Right renal cortex interstitium (tissue), 3 donors: ENCODE measurements at regions not wholly inside any gene's neighbourhood (a gene's known extent, or its start where the extent isn't known, plus 50 kb on each side); places are given as distances from the start of the nearest gene placed in this dataset.

Experiments
- DNase-seq, 3 donors: peaks; one replicate each; pipeline ENCODE4 v3.0.0-alpha.2; 2013; ENCODE audit warnings: low read depth in 3 of 3, low spot score in 2 of 3

DNA sequence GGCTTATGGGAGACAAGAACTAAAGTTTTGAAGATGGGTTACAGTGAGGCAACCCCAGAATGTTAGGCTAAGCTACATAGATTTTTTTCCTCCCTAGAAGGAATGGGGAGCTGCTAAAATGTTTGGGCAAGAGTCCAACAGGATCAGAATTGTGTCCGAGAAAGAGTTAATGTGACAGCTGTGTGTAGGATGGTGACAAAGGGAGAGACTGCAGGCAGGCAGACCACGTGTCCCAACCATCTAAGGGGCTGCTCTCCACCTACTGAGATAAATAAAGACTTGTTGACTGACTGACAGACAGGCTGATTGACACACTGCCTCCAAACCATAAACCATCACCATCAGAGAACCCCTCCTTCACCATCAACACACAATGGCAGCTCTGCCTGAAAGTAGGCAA lies 133.7 kb upstream of the CTTNBP2NL start:
- no peak for DNase-seq

- no peak for DNase-seq
These were observed 133.0 kb upstream of the CTTNBP2NL start for GRCh38 chr1:112263042-112263441.

DNA sequence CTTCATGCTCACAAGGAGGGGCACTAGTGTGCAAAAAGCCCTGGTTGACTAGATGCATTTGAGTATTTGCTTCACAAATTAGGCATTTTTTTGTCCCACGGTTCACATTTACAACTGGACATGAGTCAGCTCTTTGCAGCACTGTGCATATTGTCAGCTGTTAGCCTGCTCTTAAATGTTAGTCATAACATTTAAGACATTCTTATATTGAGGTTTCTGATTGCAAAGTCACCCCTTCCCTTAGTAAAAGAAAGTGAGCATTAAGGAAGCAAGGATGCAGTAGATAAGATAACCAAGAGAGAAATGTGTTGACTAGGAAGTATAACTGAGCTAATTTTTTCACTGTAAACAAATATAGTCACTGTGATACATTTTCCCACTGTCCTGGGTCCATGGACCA lies 132.6 kb upstream of the CTTNBP2NL start:
- no peak for DNase-seq

- no peak for DNase-seq
These were observed 132.0 kb upstream of the CTTNBP2NL start for GRCh38 chr1:112264010-112264409.

DNA sequence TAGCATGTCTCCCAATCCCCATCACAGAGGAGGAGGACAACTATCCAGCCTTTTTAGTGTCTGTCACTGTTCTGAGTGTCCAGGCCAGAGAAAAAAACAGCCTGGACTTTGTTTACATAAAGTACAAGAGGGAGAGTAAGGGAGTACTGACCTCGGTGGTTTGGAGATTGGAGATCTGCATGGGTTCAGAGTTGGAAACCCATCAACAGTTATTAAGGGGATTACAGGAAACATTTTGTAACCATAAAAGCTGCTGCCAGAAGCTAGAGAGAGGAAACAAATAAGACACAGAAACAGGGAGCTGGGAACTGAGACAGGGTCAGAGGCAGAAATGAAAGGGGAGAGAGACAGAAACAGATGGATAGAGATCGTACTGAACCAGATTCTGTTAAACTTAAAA lies 131.5 kb upstream of the CTTNBP2NL start:
- DNase-seq, result peak in 2 of 3 donors; percentile 13 to 18

DNA sequence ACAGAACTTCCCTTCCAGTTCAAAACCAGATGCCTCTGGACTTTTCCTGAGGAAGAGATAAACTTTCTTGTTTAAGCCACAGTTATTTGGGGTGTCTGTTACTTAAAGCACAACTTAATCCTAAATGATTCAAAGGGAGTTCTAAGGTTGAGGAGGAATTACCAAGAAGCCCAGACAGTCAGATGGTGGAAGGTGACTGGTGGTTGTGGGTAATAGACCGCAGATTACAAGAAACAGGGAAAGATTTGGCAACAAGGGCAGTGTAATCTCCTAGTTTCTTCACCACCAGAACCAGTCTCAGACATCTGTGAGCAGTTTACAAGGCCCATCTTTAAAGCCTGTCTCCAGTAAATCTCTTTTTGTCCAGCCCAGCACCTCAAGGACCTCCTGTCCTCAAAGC lies 130.1 kb upstream of the CTTNBP2NL start:
- DNase-seq, result no peak

DNA sequence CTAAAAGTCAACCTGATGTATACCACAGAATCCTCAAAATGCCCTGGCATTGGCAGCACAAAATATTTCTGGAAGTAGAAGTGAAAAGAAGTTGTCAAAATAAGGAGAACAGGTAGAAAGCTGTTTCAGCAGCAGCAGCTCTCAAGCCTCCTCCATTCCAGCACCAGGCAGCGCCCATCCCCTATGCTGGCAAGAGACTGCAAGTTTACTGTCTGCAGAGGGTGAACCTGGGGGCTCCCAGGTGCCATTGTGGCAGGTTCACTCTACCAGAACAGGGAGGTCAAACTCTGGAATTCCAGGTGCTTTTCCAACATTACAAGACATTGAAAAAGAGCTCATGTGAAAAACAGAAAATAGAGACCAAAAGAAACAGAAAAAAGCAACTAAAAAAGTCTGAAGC lies 128.8 kb upstream of the CTTNBP2NL start:
- no peak for DNase-seq

DNA sequence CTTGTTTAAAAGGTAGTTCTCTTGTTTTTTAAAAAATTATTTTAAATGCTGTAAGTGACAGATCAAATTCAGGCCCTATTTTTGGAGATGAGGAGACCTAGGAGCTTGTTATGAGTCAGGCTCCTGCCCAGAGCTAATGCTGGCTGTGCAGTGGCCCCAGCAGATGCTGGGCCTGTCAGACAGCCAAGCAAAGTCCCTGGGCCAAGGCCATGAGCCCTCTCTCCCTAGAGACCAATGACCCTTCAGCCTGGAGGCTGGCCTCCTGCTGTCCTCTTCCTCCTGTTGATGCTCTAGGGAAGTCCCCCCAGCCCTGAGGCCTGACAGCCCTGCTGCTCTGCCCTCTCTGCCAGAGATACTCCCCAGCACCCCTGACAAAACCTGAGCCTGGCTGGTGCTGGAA lies 128.1 kb upstream of the CTTNBP2NL start:
- no peak for DNase-seq

DNA sequence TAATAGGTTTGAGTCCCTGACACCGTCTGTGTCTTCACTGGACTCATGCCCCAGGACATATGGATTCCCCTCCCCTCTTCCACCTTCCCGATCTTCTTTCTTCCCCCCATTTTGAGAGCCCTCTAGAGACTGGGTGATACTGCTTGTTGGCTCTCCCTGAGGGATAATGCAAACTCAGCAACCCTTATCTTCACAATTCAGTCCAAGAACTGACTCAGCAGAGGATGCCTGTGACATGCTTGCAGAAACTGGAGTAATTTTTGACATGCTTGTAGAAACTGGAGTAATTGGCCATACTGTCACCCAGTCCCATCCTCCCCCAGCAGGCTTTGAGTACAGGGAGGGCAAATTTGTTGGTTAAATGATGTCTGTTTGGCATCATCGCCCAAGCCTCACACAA lies 127.6 kb upstream of the CTTNBP2NL start:
- DNase-seq, result no peak

DNA sequence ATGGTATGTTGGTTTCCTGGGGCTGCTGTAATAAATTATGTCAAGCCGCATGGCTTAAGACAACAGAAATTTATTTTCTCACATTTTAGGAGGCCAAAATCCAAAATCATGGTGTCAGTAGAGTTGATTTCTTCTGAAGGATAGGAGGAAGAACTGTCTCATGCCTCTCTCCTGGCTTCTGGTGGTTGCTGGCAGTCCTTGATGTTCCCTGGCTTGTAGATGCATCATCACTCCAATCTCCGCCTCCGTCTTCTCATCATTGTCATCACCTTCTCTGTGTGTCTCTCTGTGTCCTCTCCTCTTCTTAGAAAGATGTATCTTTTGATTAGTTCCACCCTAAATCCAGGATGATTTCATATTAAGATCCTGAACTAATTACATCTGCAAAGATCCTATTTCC lies 124.7 kb upstream of the CTTNBP2NL start:
- no peak for DNase-seq

GRCh38 chr1:112272101-112272772 lies 123.8 kb upstream of the CTTNBP2NL start:
- DNase-seq, result no peak

DNA sequence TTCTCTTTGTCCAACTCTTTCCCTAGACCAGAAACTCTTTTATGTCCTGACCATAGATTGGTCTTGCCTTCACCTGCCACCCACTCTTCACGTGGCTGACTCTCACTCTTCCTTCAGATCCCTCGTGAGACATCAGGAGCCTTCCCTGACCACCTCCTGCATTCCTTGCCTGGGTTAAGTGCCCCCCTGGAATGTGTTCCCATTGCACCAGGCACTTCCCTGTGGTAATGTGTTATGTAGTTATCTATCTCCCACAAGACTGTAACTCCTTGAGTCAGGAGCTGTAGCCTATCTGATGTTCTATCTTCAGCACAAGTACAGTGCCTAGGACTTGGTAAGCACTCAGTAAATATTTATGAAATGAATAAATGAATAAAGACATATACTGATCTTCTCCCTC lies 111.2 kb upstream of the CTTNBP2NL start:
- DNase-seq, result no peak

DNA sequence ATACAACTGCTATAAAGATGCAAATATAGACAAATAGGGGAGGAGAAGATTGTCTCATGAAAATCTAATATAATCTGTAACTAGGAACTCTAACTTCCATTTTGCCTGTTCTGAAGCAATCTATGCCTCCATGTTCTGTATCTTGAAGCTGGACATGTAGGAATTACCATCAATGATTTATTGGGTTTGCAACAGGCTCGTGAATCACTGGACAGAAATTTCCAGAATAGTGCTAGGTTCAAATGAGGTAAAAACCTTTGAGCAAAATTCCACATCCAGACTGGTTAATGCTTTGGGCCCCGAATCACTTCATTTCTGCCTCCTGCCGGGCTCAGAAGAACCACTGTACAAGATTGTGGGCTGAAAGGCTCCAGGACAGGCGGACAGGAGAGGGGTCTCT lies 110.7 kb upstream of the CTTNBP2NL start:
- DNase-seq, result no peak

DNA sequence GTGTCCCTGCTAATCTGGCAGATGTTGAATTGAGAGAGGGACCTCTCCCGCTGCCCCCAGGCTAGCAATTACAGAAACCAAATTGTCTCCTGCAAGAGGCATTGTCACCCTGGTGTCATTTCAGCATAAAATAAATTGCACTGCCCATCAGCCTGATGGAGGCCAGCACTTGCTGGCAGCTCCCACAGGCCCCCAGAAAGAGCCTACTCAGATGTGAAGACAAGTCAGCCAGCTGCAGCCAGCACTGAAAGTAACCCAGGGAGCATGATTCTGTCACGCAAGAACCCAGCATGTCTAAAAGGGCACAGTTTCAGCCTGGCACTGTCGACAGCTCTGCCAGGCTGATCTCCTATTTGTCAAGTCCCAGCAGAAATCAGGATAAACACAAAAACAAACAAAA lies 110.3 kb upstream of the CTTNBP2NL start:
- no peak for DNase-seq

GRCh38 chr1:112296908-112297307 lies 99.1 kb upstream of the CTTNBP2NL start:
- DNase-seq, result no peak

DNA sequence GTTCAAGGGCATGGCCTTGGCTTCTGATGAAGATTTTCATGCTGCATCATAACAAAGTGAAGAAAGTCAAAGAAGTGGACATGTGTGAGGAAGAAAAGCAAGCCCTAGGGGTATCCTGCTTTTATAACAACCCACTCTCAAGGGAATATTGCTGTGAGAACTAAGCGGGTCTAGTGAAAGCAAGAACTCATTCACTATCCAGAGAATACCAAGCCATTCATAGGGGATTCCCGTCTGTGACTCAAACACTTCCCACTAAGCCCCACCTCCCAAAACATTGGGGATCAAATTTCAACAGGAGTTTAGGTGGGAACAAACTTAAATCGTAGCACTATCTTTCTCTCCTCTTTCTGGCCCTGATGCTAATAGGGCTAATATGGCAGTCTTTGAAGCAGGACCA lies 98.5 kb upstream of the CTTNBP2NL start:
- DNase-seq, result no peak

DNA sequence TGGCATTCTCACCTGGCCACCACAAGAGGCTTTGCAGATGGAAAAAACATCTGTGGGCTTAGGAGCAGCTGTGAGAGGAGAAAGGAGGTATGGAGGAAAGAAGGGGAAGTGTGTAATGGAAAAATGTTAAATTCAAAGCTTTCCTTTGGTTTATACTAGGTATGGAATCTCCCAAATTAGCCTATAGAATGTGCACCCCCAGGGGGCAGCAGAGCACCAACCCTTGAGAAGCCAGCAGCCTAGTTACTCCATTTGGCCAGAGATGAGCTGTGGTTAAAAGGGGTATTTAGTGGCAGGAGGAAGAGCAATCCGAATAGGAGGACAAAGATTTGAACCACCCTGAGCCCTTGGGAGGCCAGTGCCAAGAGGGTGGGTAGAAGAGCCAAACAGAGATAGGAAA lies 97.5 kb upstream of the CTTNBP2NL start:
- DNase-seq, result no peak

DNA sequence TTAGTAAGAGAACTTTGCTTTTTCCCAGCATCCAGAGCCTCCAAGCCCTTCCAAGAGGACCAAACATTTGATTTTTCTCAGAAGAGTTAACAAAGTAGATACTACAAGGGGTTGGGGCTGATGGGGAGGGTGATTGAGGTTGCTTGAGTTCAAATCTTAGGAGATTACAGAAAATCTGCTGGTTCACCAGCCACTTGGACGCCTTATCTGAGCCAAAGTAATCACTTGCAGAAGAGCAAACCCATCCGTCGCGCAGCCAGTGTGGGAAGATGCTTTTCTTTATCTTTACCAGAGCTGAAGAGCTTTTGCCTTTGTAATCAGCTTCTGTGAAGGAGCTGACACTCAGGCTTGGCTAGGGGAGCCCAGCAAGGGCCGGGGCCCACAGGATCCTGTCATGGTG lies 91.9 kb upstream of the CTTNBP2NL start:
- no peak for DNase-seq

- no peak for DNase-seq
These were observed 91.4 kb upstream of the CTTNBP2NL start for GRCh38 chr1:112304612-112305011.

DNA sequence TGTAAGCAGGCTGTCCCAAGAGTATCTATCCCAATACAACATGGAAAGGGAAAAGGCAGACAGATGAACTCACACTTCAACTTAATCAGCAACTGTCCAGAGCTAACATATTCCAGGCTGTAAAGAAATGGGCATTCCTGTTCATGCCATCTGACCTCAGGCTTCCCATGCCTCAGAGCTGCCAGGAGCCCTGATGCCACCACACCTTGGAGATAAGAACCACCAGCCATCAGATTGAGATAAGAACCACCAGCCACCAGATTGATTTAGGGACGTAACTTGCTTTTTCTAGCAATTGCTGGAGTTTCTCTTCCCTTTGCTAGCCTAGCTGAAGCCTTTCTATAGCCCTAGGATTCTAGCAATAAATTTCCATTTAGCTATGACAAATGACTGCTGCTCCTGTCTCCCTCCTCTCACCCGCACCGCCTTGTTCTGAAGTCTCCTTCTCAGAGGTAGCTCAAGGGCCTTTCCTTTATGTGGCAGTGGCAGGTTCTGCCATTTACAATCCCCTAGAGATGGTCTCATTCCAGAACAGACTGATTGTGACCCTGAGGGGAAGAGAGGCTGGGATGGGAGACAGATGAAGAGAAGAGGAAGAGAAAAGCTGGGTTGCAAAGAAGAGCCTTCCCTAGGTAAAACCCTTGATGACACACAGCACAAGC lies 88.0 kb upstream of the CTTNBP2NL start:
- no peak for DNase-seq

GRCh38 chr1:112308716-112309115 lies 87.3 kb upstream of the CTTNBP2NL start:
- DNase-seq, result no peak

DNA sequence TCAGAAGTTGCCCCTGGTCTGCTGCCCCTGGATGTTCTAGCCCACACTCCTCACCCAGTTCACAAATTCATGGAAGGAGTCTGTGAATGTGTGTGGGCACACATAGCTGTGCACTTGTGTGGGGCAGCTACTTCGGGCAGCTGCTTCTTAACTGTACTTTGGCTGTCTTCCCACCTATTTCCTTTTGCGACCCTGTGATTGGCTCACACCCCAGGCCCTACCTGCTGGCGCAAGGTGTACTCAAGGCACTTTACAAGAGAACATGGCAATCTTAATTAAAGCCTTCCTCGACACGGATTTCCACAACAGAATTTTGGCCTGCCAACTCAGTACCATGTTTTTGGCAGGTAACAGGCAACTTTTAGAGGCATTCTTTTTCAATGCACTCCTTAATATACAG lies 86.5 kb upstream of the CTTNBP2NL start:
- DNase-seq, result no peak

GRCh38 chr1:112312315-112312714 lies 83.7 kb upstream of the CTTNBP2NL start:
- DNase-seq, result no peak
